OCI-LY3 (cell line): ENCODE measurements at regions not wholly inside any gene's neighbourhood (a gene's known extent, or its start where the extent isn't known, plus 50 kb on each side); places are given as distances from the start of the nearest gene placed in this dataset.

Experiments used
- H2AFZ ChIP-seq: fragments of 200-600, 300-600 bp; shearing (Covaris generic); 2 replicates; pipeline ENCODE4 v1.6.0; 2014; ENCODE audit warnings: antibody characterized with exemption, low read depth, low read length
- H3K27ac ChIP-seq: fragments of 200-600, 300-600 bp; sonication (generic); 2 replicates; pipeline ENCODE4 v1.5.1; 2014; ENCODE audit warnings: mild to moderate bottlenecking, low read length, moderate library complexity, mixed read lengths
- H3K27me3 ChIP-seq: fragments of 200-600, 300-600 bp; sonication (generic); 2 replicates; pipeline ENCODE4 v1.6.1; 2014; ENCODE audit warnings: low read depth, low read length, mixed read lengths
- H3K36me3 ChIP-seq: fragments of 200-600, 300-600 bp; sonication (generic); replicated peaks from 2 replicates; pipeline ENCODE3; 2014; ENCODE audit warnings: low read depth, low read length, mixed read lengths
- H3K4me1 ChIP-seq: fragments of 300-600, 200-600 bp; sonication (generic); 2 replicates; pipeline ENCODE4 v1.6.1; 2014; ENCODE audit warnings: low read length, mixed read lengths
- H3K4me2 ChIP-seq: fragments of 200-600, 300-600 bp; sonication (generic); 2 replicates; pipeline ENCODE4 v1.6.1; 2014; ENCODE audit warnings: low read length, mixed read lengths
- H3K4me3 ChIP-seq: fragments of 300-600, 200-600 bp; sonication (generic); 2 replicates; pipeline ENCODE4 v1.5.1; 2014; ENCODE audit warnings: antibody characterized with exemption, mild to moderate bottlenecking, low read length, moderate library complexity
- H3K79me2 ChIP-seq: fragments of 300-600, 200-600 bp; shearing (Covaris generic); 2 replicates; pipeline ENCODE4 v1.6.1; 2014; ENCODE audit warnings: mild to moderate bottlenecking, low read length, mixed read lengths
- H3K9ac ChIP-seq: fragments of 300-600, 200-600 bp; shearing (Covaris generic); 2 replicates; pipeline ENCODE4 v1.6.0; 2014; ENCODE audit warnings: mild to moderate bottlenecking, low read length, moderate library complexity
- H3K9me3 ChIP-seq: fragments of 200-600, 300-600 bp; shearing (Covaris generic); 2 replicates; pipeline ENCODE4 v1.6.1; 2014; ENCODE audit warnings: low read length, mixed read lengths; ENCODE audit not compliant: insufficient read depth
- H4K20me1 ChIP-seq: fragments of 200-600, 300-600 bp; sonication (generic); 2 replicates; pipeline ENCODE4 v1.6.1; 2016; ENCODE audit warnings: low read length, mixed read lengths; ENCODE audit not compliant: insufficient read depth
- EZH2phosphoT487 ChIP-seq: fragments of 200-600 bp; shearing (Covaris generic); IDR thresholded peaks from 2 replicates; pipeline ENCODE4 v1.6.1; 2018; ENCODE audit warnings: antibody characterized with exemption, mixed run types, low read depth
- TF ChIP-seq, protein P1 (sequence below): fragments of 200-600, 300-600 bp; sonication (generic); IDR thresholded peaks from 2 replicates; pipeline ENCODE4 v1.5.1; 2014; ENCODE audit warnings: antibody characterized with exemption, low read length, low read depth

DNA sequence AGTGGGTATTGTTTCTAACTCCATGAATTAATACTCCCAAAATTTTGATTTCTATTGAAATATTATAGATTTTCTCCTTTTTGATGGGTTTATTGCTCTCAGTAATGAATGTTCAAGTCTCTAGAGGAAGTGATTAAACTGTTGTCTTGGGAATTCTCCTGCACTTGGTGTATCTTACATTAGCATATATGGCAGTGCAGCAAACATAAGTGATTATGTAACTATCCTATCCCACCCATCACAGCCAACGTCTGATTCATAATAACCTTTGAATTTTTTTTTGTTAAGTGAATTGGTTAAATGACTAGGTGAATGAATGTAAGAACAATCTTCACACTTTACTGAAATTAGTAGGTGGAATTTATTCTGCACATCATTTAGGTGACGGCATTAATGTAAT is 483.7 kb downstream of the TAF11L14 start:
- 0 out of 2 replicates have a peak, but pooled peaks cover 4% of the 10 kb centered on the region for H3K4me1 ChIP-seq
- no peaks in the 10 kb centered on the region for H3K79me2 ChIP-seq
- H3K4me2 ChIP-seq = no peak overlapping the region
- TF ChIP-seq, protein P1, sequence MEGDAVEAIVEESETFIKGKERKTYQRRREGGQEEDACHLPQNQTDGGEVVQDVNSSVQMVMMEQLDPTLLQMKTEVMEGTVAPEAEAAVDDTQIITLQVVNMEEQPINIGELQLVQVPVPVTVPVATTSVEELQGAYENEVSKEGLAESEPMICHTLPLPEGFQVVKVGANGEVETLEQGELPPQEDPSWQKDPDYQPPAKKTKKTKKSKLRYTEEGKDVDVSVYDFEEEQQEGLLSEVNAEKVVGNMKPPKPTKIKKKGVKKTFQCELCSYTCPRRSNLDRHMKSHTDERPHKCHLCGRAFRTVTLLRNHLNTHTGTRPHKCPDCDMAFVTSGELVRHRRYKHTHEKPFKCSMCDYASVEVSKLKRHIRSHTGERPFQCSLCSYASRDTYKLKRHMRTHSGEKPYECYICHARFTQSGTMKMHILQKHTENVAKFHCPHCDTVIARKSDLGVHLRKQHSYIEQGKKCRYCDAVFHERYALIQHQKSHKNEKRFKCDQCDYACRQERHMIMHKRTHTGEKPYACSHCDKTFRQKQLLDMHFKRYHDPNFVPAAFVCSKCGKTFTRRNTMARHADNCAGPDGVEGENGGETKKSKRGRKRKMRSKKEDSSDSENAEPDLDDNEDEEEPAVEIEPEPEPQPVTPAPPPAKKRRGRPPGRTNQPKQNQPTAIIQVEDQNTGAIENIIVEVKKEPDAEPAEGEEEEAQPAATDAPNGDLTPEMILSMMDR = no peak
- H4K20me1 ChIP-seq = no peaks in the 10 kb centered on the region
- H3K9me3 ChIP-seq = no peaks in the 10 kb centered on the region
- H2AFZ ChIP-seq = no peak overlapping the region
- H3K36me3 ChIP-seq = no peaks in the 10 kb centered on the region
- no peak overlapping the region for H3K9ac ChIP-seq
- H3K27ac ChIP-seq = no peak overlapping the region
- no peak overlapping the region for H3K4me3 ChIP-seq
- no peaks in the 10 kb centered on the region for H3K27me3 ChIP-seq

DNA sequence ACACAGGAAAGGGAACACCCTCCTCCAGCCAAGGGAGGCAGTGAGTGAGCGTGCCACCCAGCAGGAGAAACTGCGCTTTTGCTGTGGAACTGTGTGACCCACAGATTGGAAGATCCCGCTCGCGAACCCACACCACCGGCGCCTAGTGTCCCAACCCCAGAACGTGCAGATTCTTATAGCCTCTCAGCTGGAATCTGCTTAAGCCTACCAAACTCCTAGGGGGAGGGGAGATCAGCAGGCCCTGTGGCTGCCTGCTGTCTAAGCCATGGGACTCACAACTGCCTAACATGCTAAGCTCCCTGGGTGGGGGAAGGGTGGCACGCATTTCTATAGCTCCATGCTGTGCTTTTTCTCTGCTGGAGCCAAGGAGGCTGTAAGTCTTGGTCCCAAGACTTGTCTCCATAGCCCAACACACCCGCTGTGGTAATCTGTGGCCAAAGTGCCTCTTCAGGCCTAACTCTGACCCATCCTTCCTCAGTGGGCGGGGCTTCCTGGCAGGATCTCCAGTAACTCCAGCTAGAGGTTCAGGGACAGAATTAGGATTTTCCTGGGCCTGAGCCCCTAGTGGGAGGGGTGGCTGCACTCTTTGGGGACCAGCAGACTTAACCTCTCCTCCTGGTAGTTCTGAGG is 485.0 kb downstream of the TAF11L14 start:
- H3K27ac ChIP-seq = no peak overlapping the region
- H3K4me2 ChIP-seq = no peak overlapping the region
- no peak overlapping the region for H3K9ac ChIP-seq
- H2AFZ ChIP-seq = no peak overlapping the region
- no peaks in the 10 kb centered on the region for H3K79me2 ChIP-seq
- no peaks in the 10 kb centered on the region for H4K20me1 ChIP-seq
- no peaks in the 10 kb centered on the region for H3K36me3 ChIP-seq
- no peaks in the 10 kb centered on the region for H3K9me3 ChIP-seq
- H3K4me3 ChIP-seq = no peak overlapping the region
- H3K4me1 ChIP-seq = no peaks in the 10 kb centered on the region
- H3K27me3 ChIP-seq = no peaks in the 10 kb centered on the region
- no peak for TF ChIP-seq EZH2phosphoT487
- TF ChIP-seq, protein P1 = no peak

DNA sequence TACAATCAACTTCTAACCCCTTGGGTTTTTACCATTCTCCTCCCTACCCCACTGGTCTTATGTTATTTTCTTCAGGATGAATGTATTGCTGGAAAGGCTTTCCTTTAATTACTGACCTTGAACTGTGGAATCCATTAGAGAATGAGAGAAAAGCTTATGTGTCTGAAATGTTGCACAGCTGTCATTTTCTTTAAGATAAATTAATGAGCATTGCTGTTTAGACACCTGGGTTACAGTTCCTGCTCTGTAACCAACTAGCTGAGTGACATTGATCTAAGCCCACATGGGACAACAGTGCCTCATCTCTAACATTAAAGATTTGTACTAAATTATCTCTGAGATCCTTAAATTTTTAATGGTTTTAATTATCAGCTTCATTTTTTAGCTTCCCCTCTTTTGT is 507.0 kb downstream of the TAF11L14 start:
- no peak for TF ChIP-seq EZH2phosphoT487
- TF ChIP-seq, protein P1 = no peak
- no peak overlapping the region for H2AFZ ChIP-seq
- H3K4me2 ChIP-seq = no peak overlapping the region
- H3K27me3 ChIP-seq = no peaks in the 10 kb centered on the region
- no peaks in the 10 kb centered on the region for H3K4me1 ChIP-seq
- H4K20me1 ChIP-seq = no peaks in the 10 kb centered on the region
- H3K79me2 ChIP-seq = no peaks in the 10 kb centered on the region
- no peak overlapping the region for H3K9ac ChIP-seq
- H3K9me3 ChIP-seq = no peaks in the 10 kb centered on the region
- H3K36me3 ChIP-seq = no peaks in the 10 kb centered on the region
- no peak overlapping the region for H3K4me3 ChIP-seq
- H3K27ac ChIP-seq = no peak overlapping the region

DNA sequence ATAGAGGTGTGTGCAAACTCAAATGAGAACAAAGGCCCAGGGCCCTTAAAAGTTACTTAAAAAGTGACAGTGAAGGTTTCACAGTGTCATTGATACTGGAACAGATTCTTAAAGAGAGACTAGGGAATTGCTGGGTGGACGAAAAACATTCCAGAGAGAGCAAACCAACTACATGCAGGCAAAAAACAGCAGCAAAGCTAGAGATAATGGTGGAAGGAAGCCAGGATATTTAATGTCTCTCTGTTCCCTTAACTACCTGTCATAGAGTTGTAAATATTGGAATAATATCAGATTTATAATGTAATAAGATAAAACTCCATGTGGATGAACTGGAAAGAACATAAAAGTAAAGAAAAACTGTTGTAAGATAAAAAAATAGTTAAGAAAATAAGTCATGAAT is 508.6 kb downstream of the TAF11L14 start:
- no peaks in the 10 kb centered on the region for H3K9me3 ChIP-seq
- no peak overlapping the region for H3K4me3 ChIP-seq
- H3K9ac ChIP-seq = no peak overlapping the region
- no peaks in the 10 kb centered on the region for H4K20me1 ChIP-seq
- H3K36me3 ChIP-seq = no peaks in the 10 kb centered on the region
- TF ChIP-seq EZH2phosphoT487 = no peak
- TF ChIP-seq, protein P1 = no peak
- H3K27me3 ChIP-seq = no peaks in the 10 kb centered on the region
- H3K27ac ChIP-seq = no peak overlapping the region
- H3K4me1 ChIP-seq = no peaks in the 10 kb centered on the region
- H2AFZ ChIP-seq = no peak overlapping the region
- H3K79me2 ChIP-seq = no peaks in the 10 kb centered on the region
- no peak overlapping the region for H3K4me2 ChIP-seq
